ENCODE measurements at regions not wholly inside any gene's neighbourhood (a gene's known extent, or its start where the extent isn't known, plus 50 kb on each side); places are given as distances from the start of the nearest gene placed in this dataset.
"Not testable (repeated sequence)": the region's sequence is repeated elsewhere in the genome, so short reads cannot be mapped to it uniquely, and the experiment has no call there.

DNA sequence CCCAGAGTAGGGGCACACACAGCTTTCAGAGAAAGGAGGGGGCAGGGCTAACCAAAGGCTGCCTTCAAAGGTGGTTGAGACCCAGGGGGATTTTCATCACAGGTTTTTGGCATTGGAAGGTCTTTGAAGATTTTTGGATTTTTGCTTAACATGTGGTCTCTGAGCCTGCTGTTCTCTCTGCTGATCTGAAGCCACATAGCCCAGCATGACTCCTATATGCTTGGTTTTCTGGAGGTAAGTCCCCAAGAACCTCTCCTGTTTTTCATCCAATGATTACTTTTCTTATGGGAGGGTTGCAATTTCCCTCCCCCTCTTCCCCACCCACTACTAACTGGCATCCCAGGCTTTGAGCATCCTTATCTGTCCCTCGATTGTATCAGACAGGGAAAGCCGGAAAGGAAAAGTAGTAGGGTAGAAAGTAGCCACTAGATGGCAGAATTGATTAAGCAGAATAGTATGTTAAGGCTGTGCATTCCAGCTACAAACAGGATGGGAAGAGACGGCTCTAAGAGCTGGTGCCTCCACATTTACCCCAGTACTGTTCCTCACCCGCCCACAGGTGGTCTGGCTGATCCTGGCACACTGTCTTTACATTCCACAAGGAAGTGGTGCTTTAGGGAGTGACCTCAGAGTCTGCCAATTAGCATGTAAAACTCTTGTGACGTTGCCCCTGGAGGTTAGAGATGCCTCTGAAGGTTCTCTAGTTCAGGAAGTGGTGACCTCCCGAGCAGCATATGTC lies 218.9 kb upstream of the EDNRB start:
- peak; percentile 55 to 61 for DNase-seq

DNA sequence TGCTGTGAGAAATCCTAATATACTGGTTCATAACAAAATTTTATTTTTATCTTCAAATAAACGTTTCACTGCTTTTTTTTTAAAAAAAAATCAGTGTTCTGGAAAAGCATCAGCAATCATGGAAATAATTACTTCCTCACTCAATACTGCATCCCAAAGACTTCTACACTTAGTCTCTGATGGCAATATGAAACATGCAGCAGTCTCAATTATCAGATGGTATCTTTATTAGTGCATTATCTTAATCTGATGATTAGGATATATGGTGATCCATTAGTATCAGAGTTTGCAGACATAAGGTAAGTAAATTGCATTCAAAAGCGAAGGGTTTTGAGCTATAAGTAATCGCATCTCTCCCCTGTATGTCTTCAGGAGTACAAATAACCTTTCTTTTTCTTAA lies 218.3 kb upstream of the EDNRB start:
- no peak for DNase-seq

DNA sequence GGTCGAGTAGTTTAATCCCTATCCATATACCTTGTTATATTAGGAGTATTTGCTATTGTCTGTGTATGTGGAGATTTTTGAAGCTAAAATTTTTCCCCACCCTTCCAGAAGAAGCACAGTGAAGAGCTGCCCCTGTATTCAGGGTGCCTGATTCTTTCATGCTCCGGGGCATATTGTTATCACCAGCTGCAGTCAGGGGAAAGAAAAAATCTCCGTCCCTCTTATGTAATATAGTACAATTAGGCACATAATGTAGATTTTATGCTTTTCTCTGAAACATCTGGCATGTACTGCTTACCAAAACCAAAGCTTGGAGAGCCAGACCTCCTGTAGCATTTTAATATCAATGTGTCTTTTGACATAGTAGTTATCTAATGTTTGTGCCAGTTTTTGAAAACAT lies 214.9 kb upstream of the EDNRB start:
- no peak for DNase-seq

DNA sequence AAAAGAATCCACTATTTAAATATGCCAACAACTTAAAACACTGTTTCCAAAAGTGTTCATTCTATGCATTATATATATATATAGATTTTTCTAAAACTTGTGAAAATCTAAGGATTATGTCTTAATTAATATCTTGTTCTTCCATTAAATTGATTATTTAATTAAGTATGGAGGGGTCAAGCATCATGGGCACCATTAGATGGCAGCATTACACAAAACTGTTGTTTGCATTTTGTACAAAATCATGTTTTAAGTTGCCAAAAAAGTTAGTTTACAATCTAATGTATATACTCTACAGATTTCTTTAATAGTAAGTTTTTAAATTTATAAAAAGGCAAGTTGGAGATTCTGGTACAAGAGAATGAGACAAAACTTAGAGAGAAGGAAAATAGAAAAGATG lies 213.2 kb upstream of the EDNRB start:
- DNase-seq = no peak

DNA sequence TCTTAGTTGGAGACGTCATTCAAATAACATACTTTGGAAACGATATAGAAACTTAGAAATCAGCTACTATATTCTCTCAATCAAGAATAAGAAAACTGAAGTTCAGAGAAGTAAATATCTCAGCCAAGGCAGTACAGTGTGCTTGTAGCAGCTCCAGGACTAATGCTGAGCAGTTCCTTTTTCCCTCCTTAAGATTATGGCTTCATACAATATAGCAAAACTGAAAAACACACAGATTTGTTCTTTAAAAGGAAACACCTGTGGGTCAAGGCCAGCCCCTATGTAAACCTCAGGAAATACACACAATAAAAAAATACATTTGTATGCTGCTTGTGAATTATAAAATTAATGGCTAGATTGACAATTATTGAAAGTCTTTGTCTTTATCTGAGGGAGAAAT lies 212.7 kb upstream of the EDNRB start:
- DNase-seq = no peak

DNA sequence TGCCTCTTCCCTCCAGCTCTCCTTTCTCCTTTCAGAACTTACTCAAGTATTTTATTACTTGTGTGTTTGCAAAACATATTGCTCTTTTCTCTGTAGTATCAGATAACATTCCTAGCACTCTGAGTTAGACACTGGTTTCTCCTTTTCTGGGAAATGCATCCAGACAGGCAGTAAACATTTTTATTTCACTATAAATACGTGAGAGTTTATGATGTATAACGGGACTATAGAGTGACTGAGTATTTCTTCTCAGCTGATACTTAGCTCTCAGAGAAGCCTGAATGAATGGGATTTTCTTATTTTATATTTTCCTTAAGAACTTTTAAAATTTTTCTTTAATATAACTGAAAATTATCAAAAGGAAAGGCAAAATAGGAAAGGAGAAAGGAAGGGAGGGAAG lies 211.2 kb upstream of the EDNRB start:
- no peak for DNase-seq

DNA sequence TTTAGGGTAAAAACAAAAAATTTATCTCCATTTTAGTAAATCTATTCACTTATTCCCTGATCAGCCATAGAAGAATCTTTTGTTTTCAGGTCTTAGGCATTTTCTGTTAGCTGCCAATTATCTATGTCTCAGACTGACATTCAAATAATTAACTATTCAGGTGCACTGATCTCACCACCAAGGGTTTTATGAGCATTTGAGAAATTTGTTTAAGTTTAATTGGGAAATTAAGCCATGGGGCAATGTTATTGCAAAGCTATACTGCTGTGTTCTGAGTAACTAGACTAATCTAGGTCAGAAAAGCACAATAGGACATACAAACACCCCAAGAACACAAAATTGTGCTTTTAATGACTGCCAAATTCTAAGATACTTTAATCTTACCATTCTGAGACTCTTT lies 210.7 kb upstream of the EDNRB start:
- DNase-seq = no peak

DNA sequence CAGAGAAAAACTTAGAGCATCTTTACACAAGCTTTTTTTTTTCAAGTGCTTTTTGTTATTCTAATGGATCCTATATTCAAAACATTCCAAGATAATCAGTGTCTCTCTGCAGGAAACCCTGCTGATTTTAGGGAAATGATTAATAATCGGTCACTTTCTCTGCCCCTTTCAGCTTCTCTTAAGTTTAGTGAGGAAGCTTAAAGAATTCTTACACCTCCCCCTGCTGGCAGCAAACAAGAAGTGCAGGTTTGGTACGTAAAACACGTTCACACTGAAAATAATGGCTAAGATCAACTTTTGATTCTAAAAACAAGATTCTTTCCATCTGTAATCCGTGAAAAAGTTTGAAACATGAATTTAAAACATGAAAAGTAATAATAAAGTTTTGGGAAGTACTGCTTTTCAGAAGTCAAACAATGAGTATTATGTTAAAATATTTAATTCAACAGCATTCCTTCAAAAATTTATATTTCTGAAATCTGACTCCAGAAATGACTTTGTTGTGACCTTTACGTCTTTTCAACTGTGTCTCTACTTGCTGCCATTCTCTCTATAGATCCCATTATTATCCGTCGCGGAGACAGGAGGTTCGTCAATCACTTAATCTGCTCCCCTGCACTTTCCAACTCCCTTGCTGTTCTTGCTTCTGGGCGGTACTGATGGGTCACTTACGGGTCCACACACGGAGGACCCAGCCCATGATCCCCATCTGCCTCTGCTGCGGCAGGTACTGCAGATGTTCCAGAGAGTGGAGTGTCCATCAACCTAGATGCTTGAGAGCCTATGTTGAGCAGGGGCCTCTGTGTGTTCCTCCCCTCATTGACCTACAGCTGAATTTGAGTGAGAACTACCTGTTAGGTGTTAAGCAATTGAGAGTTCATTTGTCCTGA lies 203.1 kb upstream of the EDNRB start:
- peak; percentile 74 for DNase-seq

DNA sequence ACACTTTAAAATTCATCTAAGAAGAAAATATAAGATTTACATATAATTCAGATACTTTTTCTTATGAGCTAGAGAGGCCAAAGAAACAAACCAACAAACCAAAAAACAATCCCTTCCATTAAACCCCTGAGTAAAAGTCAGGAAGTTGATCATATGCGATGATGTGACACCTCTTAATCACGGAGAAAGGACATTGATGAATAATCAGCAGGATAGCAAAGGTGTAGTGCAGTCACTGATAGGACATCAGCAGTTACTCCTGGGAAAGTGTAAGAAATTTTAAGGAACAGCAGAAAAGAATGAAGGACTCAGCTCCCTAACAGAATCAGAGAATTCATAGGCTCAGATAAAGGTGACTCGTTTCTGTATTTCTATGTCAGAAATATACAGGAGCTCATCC lies 202.4 kb upstream of the EDNRB start:
- DNase-seq = no peak

DNA sequence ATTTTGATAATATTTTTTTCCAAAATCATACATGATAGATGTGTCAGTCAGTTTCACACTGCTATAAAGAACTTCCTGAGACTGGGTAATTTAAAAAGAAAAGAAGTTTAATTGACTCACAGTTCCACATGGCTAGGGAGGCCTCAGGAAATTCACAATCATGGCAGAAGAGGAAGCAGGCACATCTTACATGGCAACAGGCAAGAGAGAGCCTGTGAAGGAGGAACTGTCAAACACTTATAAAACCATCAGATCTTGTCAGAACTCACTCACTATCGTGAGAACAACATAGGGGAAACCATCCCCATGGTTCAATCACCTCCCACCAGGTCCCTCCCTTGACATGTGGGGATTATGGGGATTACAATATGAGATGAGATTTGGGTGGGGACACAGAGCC lies 201.5 kb upstream of the EDNRB start:
- peak; percentile 6 to 29 for DNase-seq

DNA sequence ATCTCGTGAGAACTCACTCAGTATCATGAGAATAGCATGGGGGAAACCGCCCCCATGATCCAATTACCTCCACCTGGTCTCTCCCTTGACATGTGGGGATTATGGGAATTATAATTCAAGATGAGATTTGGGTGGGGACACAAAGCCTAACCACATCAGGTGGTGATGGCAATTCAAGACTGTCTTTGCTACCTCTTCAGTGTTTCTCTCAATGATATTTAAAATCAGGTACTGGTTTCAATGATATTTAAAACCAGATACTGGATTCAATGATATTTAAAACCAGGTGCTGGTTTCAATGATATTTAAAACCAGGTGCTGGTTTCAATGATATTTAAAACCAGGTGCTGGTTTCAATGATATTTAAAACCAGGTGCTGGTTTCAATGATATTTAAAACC lies 198.4 kb upstream of the EDNRB start:
- DNase-seq = not testable (repeated sequence)

DNA sequence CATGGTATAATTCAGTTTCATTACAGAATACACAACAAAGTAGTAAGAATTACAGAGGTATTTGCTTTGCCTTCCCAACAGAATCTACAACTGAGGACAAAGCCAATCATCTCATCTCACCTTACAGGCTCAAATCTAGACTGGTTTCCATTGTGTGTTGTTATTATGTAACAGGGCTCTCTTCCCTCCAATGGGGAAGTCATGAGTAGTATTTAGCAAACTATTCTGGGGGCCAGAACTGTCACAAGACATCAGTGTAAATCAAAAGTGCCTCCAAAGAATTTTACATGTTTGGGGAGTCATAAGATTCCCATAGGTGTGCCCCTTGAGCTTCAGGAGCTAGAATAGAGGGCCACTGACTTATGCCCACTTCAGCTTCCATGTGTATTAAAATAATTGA lies 187.0 kb upstream of the EDNRB start:
- DNase-seq = peak; percentile 51 to 57

DNA sequence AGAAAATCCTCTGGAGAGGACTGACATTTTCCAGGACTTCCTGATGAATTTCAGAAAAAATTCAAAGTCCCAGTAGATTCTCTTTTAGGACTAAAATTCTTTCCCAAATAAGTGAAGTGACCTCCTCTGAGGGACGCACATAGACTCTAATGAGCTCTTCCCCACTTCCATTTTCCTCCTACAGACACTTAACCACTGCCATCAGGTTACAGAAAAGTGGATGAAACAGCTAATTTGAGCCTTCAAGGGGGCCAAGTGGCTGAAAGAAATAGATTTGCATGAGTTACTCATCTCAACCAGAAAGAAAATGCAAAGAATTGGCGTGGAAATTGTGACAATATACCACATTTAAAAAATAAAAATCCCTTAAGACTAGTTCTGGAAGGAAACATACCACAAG lies 185.3 kb upstream of the EDNRB start:
- DNase-seq = no peak

DNA sequence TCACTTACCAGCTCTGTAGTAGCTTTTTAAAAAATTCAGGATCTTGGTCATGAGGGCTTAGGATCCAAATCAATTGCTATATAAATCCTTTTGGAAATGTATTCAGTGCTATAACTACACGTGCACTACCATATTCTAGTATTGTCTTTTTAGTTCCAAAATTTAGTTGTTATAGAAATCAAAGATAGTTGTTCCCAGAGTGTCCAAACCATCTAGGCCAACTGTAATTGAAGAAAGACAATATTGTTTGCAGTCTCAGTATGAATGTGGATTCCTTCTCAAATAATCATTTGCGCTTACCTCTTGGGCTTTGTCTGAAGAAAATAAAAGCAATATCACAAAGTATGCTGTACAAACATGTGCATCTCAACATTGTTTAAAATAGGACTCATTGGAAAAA lies 184.1 kb upstream of the EDNRB start:
- DNase-seq = no peak

DNA sequence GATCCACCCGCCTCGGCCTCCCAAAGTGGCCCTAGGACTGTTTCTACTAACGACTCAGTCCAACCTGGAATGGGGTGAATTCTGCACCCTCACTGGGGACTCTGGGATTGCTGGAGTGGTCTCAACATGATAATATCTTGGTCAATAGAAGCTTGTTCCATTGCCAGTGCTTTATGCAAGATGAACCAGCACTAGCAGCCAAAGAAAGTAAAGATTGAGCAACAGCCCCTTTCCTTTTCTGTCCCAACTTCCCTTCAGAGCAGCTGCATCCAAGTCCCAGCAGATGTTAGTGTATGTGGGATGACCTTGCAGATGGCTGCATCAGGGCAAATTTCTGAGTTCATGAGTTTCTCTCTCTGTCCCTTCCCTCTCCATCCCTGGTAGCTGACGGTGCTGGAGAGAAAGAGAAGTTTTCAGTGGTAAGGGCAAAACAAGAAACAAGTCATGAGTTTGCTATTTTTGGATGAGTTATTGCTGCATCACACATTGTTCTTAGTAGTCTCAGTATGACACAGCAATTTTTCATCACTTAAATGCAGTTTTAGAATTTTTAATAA lies 183.6 kb upstream of the EDNRB start:
- peak; percentile 82 to 91 for DNase-seq

DNA sequence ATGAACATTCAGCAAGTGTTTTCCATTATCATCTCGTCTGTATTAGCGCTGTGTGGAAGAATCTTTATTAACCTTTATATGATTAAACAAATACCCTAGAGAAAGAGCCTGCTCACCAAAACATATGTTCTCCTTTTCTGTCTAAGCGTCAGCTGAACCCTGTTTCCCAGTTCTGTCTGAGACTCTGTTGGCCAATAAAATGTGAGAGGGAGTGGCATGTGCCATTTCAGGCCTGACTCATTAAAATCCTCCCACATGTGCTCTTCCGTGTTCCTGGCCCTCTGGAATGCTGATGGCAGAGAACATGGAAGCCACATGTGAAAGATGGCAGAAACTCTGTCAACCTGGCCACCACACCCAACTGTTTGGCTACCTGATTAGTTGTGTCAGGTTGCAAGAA lies 181.9 kb upstream of the EDNRB start:
- DNase-seq = peak; percentile 36 to 66

DNA sequence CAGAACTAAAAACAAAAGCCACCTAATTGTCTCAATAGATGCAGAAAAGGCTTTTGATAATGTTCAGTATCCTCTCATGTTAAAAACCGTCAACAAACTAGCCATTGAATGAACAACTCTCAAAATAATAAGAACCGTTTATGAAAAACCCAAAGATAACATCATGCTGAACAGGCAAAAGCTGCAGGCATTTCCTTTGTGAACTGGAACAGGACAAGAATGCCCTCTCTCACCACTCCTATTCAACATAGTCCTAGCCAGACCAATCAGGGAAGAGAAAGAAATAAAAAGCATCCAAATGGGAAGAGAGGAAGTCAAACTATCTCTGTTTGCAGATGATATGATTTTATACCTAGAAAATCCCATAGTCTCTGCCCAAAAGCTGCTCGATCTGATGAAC lies 179.6 kb upstream of the EDNRB start:
- DNase-seq = no peak

DNA sequence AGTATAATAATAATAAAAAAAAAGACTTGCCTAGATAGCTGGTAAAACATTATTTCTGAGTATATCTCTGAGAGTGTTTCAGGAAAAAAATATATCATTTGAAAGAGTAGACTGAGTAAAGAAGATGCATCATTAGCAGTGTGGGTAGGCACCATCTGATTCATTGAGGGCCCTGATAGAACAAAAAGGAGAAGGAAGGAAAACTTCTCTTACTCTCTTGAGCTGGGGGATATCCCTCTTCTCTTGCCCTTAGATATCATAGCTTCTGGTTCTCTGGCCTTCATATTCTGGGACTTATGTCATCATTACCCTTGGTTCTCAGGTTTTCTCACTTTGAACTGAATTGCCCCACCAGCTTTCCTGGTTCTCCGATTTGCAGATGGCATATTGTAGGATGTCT lies 177.6 kb upstream of the EDNRB start:
- DNase-seq = no peak

DNA sequence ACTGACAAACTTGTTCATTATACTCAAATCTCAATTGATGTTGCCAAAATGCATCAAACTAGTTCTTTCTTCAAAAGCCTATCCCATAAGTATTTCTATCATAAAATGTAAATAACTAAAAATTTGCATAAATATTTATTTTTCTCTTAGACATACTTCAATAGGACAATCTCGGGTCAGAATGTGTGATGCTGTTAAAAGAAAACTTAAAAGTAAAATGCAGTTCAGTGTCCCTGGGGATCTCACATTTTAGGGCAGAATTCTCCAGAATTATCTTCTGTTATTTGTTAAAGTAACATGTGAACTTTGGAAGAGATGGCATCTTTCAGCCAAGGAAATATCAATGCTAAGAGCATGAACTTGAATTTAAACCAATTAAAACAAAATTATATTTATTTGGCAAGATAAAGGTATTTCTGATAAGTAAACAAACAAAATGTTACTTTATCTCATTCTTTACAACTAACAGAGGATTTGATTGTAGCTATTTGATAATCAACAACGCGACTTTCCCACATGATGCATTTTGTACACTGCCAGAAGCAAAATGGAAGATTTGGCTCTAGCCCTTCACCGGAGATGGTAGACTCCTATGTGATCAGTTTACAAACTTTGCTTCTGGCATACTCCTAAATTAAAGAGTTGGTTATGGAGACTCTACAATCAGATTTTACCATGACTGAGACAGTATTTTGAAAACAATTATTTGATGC lies 169.5 kb upstream of the EDNRB start:
- no peak for DNase-seq

DNA sequence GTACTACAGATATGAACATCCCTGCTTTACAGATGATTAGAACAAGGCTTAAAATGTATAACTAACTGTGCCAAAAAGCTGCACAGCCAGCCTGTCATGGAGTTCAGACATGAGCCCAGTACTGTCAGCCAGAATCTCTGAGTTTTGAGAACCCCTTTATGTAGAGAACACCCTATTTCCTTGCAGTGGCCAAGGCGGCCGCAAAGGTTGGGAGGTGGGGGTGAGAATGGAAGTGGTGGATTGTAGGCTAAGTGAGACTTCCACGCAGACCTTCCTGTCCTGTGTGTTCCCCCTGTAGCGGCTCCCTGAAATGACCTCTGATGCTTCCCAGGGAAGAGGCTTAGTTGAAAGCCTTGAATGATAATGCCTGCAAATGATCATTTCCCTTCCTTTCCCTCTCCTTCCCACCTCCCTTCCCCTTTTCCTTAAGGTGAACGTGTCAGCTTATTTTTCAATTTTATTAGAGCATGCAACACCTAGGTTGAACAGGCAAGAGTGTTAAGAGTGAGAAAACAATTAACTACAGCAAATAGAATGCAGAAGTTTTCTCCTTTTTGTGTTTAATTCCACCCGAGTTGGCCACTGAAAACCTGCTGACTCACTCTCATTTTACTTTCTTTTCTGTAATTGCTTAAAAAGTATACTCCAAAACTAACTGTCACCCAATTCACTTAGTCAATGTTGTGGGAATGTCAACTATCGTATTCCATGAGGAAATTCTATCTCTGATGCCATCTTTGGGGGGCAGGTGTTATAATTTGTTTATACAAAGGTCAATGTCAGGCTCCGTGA lies 167.0 kb upstream of the EDNRB start:
- DNase-seq = no peak

DNA sequence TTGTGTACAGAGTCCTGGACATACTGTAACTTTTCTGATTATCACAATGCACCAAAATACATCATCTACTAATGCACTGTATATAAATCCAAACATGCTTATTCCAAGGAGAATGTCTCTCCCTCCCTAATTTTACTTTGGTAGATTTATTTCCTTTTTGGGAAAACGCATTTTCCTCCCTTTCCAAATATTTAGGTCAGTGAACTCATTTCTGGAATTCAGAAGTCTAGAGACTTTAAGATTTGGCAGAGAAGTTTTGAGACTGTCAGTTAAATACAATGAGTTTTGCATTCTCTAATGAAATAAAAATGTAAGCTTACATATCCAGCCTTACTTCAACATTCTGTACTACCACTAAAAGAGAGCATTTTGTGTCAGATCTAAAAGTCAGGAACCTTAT lies 165.8 kb upstream of the EDNRB start:
- DNase-seq = no peak

DNA sequence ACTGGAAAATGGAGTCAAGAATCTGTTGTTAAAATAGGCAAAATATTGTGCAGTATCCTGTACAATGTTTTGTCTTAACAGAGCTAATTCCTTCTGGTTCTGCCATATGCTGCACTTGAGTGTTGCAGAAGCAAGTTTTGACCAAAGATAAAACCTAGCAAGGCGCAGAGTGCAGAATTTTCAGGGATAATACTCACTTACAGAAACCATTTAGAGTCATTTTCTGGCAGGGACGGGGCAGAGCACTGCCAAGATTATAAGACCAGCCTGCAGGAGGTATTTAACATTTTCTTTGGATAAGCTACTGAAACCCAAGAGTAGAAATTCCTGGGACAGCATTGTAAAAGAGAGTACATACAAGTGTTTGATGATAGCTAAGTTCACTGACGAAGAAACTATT lies 159.5 kb upstream of the EDNRB start:
- DNase-seq = no peak
